GM21786 (cell line): ENCODE measurements at regions not wholly inside any gene's neighbourhood (a gene's known extent, or its start where the extent isn't known, plus 50 kb on each side); places are given as distances from the start of the nearest gene placed in this dataset.

Source experiments
- ATAC-seq: cut with Tn5 transposase; IDR thresholded peaks from one replicate; pipeline ENCODE4 v1.9.1; 2021; ENCODE audit not compliant: unreplicated experiment

DNA sequence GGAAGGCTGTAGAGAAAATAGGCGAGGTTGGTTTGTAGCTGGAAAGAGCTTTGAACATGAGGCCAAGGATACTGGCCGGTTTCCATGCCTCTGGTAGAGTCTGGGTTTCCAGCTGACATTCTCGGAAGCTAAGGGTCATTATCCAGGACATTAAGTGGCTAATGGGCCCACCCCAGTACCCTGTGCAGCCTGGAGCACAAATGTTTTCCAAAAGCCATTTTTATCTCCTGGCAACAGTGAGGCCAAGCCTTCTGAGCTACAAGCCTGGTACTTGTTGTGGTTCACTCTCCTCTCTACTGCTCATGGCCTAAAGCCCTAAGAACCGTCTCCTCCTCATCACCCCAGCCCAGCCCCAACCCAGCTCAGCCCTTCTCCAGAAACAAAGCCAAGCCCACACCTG lies 122.9 kb downstream of the DMRTA2 start:
- no peak for ATAC-seq

DNA sequence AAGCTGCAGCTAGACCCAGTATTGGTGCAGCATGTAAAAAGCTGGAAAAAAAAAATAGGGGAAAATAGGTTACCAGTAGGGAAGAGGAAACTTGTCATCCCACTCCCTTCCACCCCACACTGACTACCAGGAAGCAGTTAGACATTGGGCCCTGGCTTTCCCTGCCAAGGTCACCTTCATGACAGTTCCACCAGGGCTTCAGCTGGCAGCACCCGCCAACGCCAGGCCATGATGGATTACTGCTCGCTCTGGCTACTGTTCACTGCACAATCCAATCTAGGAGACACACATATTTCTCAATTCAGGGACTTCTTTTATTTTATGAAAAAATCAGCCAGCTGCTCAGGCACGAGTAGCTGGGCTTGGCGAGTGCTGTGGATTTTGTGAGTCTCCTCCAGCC lies 127.7 kb downstream of the DMRTA2 start:
- ATAC-seq: no peak

DNA sequence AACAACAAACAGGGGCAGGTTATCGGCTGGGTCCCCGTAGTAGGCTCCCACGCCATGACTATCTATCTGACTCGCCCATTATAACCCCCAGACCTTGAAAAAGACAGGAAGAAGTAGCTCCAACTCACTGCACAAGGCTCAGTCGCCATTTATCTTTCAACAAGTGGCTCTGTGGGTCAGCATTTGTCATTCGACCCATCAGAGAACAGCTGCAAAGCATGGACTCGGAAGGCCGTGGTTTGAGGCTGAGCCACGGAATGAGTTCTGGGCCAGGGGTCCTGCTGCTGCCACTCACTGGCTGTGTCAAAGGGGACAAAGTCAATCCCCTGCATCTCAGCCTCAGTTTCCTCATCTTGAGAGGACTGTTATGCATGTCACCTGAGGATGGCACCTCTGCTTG lies 131.0 kb downstream of the DMRTA2 start:
- no peak for ATAC-seq

DNA sequence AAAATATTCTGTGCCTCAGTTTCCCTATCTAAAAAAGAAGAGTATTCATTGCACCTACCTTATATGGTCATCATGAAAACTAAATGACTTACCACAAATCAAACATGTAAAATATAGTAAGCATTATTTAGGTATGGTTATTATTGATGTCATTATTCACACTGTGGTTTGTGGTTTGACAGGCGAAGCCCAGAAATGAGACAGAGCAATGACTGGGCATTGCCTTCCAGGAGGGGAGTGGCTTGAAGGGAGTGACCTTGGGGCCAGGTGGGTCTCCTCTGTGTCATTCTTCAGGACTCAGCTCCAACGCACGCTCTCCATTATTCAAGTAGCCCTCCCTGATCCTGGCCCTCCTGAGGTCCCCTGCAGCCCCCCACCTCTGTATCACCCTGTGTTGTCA lies 133.7 kb downstream of the DMRTA2 start:
- no peak for ATAC-seq

DNA sequence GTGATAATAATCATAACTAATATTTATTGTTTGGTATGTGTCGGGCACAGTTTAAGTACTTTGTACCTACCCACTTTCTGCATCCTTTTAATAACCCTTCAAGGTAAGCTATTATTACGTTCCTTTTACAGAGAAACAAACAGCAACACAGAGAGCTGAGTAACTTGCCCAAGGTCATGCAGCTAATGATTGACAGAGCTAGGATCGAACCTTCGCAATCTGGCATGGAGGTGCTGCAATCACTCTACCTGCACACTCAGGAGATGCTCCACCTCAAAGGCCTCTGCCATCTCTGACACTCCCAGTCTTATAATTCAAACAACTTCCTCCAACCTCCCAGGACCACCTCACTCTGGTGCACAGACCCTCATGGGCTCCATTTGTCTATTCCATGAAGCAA lies 137.2 kb downstream of the DMRTA2 start:
- no peak for ATAC-seq

DNA sequence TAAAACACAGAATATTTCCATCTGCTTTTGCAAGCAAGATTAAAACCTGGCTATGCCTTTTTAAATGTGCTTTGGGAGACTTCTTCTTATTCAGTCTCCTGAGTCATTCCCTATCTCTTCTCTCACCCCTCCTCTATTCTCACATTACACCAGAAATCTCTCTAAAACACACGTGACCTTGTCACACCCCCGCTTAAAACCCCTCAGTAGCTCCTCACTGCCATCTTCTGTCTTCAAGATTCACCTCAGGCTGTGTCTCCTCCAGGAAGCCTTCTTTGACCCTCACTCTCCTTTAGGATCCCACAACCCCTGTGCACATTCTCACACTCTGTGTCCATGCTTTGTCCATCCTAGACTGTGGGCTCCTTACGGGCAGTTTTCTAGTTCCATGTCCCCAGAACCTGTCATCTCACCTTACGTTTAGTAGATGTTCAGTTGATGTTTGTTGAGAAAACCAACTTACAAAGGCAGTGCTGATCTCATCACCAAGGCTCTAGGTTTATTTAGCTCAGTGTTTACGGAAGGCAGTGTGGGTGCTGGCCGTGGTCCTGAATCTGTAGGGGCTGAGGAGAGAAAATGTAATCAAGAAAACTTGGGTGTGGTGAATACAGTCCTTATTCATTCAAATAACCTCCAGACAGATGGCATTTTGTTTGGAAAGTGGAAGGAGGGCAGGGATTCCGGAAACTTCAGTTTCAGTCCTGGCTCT lies 143.5 kb downstream of the DMRTA2 start:
- ATAC-seq: no peak

DNA sequence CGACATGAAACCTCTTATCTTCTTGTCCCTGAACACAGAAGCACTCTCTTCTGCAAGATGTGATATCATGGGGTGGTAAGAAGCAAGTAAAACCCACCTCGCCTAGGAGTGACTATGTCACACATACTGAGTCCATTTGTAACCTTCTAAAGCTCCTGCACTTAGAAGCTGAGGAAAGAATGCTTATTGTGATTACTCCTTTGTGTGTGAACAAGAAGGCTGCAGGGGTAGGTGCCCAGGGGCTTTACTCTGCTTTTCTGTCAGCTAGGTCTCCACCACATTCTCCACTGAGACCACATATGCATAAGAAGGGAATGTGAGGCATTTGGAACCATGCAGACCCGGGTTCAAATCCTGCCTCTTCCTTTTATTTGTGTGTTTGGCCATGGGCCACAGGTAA lies 144.3 kb downstream of the DMRTA2 start:
- ATAC-seq: no peak

DNA sequence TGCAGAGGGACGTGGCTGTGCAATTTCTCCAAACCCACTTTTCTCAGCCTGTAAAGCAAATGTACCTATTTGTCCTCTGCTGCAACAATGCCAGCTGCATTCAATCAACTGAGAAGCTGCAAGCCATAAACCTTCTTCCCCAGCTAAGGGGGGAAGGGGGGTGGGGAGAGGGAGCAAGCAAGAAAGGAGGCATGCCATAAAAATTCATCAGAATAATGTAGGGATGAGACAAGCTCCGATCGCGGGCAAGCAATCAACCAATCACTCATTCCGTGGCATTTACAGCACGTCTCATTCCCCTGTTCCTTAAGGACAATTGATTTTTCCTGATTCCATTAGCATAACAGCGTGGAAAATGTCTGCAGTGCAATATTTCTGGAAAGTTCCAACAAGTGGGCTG lies 144.8 kb downstream of the DMRTA2 start:
- ATAC-seq: no peak

DNA sequence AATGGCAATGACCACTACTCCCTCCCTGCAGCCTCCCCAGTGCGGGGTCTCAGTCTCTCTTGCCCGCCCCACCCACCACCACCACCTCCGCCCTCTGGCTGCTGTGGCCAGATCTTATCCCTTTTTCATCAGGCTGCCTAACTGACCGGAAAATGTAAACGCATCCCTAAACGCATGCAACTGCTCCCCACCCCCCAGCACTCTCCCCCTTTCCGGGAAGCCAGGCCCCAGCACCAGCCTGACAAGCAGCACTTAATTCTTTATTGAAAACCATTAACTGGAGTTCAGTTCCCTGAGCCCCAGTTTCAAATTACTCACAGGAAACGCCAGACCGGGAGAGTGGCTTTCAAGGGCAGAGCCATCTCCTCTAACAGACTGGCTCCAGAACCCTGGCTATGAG lies 147.7 kb downstream of the DMRTA2 start:
- no peak for ATAC-seq

DNA sequence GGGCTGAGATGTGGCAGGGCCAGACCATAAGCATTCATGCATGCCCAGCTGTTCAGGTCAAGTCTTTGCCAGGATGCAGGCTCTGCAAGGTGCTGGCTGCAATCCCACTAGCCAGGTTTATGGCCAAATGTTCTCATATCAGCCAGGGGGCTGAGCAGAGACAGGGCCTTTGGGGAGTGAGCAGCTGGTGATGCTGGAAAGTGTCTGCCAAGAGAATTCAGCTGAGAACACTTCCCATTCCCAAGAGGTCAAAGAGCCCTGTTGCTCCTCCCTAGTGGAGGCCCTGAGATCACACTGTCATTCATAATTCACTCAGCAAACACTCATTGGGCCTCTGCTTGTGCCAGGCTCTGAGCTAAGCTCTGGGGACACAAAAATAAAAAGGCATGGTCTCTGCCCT lies 150.3 kb downstream of the DMRTA2 start:
- no peak for ATAC-seq

DNA sequence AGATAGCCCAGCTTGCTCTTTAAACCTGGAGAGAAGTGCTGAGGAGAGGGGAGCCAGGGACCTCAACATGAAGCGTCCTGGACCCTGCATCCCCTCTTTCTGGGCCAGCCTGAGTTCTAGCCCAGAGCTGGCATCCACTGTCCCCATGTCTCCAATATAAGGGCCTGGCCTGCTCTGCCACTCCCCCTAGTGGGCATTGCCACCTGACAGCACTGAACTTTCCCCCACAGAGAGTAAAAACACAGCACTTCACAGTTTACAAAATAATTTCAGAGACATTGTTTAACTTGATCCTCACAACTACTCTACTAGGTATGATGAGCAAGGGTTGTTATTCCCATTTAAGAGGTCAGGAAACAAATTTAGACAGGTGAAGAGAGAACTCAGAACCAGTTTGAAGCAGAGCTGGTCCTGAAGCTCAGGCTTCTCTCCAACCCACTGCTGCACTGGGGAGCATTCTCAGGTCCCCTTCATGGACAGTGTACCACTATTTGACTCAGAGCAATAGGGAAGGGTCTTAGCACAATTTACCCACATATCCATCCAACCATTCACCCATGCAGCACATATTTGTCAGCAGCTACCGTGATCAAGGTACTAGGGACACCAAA lies 151.2 kb downstream of the DMRTA2 start:
- no peak for ATAC-seq

DNA sequence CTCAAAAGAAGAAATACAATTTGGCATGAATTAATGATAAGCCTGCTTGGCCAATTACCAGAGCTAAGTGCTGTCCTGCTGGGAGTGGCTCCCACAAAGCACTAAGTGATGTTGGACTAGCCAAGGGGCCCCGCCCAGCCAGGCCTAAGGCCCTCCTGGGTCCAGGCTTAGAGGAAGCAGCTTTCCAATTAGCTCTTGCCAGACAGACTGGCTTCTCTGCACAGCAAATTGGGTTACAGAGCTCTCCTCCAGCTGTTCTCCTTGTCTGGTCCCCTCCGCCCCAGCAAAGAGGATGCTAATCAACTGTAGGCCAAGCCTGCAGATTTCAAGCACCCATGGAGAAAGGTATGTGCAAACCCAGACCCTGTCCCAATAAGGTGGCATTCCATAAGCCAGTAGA lies 151.9 kb downstream of the DMRTA2 start:
- ATAC-seq: no peak

DNA sequence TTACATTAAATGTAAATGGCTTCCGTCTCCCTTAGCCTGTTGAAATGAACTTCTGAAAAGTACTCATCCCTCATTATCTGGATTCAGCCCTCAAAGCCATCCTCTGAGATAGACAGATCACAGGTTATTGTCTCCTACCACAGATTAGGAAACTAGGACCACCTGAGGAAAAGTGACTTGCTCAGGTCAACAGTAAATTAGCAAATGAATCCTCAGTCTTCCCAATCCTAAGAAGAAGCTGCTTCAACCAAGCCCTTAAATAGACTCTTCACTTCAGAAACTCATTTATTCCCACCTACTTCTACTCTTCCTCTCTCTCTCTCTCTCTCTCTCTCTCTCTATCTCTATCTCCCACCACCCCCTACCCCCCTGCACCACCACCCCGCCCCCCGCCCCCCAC lies 152.3 kb downstream of the DMRTA2 start:
- no peak for ATAC-seq

DNA sequence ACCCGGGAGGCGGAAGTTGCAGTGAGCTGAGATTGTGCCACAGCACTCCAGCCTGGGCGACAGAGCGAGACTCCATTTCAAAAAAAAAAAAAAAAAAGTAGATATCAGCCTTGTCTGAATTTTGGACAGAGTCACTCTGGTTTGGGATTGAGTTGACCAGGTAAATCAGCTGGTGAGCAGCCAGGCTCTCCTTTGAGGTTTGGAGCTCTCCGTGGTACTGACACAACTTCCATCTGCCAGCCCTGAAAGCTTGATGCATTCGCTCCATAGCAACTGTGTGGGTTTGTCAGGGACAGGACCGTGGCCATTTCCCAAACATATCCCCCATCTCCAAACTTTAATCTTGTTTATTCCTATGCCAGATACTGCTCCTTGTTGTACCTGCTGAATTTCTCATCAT lies 155.2 kb downstream of the DMRTA2 start:
- ATAC-seq: no peak

DNA sequence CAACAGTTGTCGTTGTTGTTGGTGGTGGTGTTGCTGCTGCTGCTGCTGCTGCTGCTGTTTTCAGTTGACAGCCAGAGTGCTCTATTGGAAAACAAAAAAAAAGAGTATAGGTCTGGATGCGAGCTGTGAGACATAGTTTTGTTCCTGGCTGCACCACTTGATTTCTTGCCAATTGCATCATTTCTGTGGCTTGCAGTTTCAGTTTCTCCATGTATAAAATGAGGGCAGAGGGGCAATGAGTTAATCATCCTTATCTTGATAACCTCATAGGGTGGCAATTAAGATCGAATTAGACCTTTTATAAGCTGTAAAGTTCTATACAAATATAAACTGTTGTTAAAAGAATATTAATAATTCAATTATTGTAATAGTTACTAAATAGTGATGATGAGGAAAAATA lies 156.7 kb downstream of the DMRTA2 start:
- no peak for ATAC-seq

DNA sequence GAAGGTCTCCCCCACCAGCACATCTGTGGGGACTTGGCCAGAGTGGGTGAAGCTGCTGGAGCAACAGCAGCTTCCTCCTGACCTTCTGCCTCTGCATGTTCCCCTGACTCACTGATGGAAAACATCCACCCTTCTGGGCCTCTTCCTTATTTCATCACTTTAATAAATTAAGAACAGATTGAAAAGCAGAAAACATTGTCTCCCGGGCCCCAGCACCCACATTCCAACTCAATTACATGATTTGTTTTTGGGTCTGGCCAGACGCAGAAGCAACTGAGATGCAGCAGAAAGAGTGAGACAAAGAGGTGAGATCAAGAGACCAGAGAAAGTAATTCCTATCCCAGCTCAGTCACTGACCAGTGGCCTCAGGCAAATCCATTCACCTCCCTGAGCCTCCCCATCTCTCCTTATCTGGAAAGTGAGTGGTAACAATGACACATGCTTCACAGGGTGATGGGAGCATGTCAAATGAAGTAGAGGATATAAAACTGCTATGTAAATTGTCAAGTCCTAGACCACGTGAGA lies 157.1 kb downstream of the ELAVL4 start:
- no peak for ATAC-seq

DNA sequence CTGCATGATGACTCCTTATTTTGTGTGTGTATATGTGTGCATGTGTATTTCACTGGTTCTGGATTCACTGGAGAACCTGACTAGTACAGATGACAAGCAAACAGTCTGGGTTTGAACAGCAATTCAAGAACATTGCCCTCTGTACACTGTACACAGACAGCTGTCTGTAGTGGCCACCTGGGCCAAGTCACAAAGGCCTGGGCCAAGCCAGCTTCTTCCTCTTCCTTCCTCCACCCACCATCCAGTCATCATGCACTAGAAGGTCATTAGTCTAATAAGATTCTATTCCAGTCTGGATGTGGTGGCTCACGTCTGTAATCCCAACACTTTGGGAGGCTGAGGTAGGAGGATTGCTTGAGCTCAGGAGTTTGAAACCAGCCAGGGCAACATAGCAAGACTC lies 155.9 kb downstream of the ELAVL4 start:
- no peak for ATAC-seq

DNA sequence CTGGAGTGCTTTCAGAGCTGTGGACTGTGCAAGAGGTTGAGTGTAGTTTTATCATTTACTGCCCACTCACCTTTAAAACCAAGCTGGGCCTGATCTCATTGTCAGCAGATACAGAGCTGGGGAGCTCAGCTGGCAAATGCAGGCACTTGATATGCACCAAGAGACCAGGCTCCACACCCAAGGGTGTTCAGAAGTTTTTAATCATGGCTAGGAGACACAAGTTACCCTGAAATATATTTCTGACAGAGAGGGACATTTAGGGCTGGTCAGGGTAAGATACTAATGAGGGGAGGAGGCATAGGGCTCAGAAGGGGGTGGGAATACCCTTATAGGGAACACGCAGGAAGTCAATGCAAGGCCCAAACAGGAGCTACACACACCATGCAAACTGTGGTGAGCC lies 153.7 kb downstream of the ELAVL4 start:
- no peak for ATAC-seq

DNA sequence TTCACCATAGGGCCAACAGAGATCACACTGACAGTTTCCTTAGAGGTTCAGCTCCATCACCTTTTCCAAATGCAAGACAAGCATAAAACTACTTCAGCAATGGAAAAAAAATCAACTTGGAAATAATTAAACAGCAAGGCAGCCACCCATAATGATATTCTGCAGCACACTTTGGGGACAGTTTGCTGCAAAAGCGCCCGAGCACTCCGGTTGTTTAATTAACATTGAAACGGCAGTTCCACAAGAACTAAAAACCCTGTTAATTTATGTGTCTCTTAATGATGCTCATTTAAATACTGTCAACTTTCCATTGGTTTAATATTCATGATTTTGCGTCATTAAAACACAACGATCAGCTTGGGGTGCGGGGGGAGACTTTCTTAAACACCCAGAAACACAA lies 153.2 kb downstream of the ELAVL4 start:
- no peak for ATAC-seq

DNA sequence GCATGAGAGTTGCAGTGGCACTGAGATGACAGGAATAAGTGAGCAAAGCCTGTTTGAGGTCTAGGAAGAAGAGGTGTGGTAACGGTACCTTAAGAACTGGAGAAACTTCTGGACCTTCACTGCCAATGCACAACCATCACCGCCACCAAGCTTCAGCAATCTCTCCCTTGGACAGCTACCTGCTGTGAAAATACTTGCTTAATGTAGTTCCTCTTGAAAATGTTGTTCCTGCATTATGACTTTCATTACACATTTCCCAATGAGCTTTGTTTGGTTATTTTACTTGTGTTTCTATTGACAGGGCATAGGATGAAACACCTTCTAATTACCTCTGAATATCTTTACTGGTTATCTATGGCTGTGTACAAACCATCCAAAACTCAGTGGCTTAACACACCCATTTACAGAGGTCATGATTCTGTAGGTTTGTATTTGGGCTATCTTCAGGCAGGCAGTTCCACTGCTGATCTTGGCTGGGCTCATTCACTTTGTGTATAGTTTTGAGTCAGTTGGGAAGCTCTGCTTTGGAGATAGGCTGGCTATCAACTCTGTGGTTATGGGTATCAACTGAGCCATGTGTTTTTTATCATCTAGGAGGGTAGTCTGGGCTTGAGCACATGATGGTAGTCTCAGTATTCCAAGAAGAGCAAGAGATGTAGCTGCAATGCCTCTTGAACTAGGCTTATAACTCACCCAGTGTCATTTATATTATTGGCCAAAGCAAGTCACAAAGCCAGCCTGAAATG lies 149.4 kb downstream of the ELAVL4 start:
- ATAC-seq: no peak

DNA sequence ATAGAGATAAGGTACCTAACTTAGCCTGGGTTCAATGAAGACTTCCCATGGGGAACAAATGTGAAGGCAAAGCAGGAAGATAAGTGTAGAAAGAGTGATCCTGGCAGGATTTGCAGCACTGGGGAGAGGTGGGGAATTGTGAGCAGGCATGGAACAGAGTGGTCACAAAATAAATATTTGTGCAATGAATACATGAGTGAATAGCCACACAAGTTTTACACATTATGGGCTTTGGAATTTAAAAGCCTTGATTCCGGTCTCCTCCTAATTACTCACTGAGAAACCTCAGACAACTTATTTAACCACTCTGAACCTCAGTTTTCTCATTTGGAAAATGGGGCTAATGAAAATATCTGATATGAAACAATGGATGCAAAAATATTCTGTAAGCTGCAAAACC lies 148.3 kb downstream of the ELAVL4 start:
- ATAC-seq: no peak
